Activated CD4-positive, alpha-beta T cell treated with anti-CD3 and anti-CD28 coated beads, Interleukin-2, amount 50 U/mL, for 1 hour (primary cell): ENCODE measurements at regions not wholly inside any gene's neighbourhood (a gene's known extent, or its start where the extent isn't known, plus 50 kb on each side); places are given as distances from the start of the nearest gene placed in this dataset.

Source experiments
- DNase-seq: peaks from one replicate; pipeline ENCODE4 v3.0.0-alpha.2; 2020

DNA sequence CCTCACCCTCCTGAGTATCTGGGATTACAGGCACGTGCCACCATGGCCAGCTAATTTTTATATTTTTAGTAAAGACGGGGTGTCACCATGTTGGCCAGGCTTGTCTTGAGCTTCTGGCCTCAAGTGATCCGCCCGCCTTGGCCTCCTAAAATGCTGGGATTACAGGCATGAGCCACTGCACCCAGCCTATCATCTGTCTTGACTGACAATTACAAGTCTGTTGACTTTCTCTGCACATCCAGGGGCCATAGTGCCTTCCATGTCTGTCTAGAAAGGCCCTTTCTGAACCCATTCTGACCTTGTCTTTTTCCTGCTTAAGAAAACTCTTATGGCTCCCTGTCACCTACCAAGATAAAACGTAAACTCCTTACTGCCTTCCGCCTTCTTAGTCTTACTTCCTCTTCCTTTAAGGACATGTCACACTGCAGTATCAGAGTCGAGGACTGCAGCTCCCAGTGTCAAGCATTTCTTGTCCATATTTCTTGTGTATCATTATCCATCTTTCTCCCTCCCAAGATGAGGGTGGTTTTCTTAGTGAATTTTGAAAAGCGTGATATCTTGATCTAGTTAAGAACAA, 49.9 kb upstream of the SHB start:
- DNase-seq, result no peak
